Endothelial cell of umbilical vein (primary cell): ENCODE measurements at regions not wholly inside any gene's neighbourhood (a gene's known extent, or its start where the extent isn't known, plus 50 kb on each side); places are given as distances from the start of the nearest gene placed in this dataset.

ENCODE experiments used
- BruUV-seq: library from RNA; stranded (reverse); fragments of 400-500 nt; replicated peaks from 2 replicates; lab custom pipeline; 2021; lab: Mats Ljungman, UMichigan
- CTCF ChIA-PET: fragments of 300-600, 350-600 bp; sonication (Branson Sonifier 250); formaldehyde crosslinking; loops from one replicate; lab custom pipeline; 2021; ENCODE audit warnings: antibody characterized with exemption, inconsistent platforms; lab: Charles Lee
- POLR2A ChIA-PET: fragments of 300-600, 350-600 bp; sonication (Branson Sonifier 250); formaldehyde crosslinking; loops from one replicate; lab custom pipeline; 2021; ENCODE audit warnings: antibody characterized with exemption, inconsistent platforms; lab: Charles Lee
- DNase-seq: peaks from one replicate; pipeline ENCODE4 v3.0.0-alpha.2; 2011; ENCODE audit warnings: low read depth, low spot score
- FAIRE-seq: peaks from 2 replicates; lab custom pipeline; 2011; peaks lifted over from hg19 to GRCh38; lab: Jason Lieb, UNC
- H2AFZ ChIP-seq: 2 replicates; pipeline ENCODE4 v1.6.0; 2012; ENCODE audit warnings: low read depth, low read length, control low read depth, inconsistent platforms
- H3K27ac ChIP-seq: 2 replicates; pipeline ENCODE4 v1.5.1; 2011; ENCODE audit warnings: low read depth, mild to moderate bottlenecking, control low read depth, low read length, moderate library complexity; ENCODE audit not compliant: insufficient read depth
- H3K27me3 ChIP-seq, 2 experiments: 2 replicates each; pipeline versions ENCODE4 v1.6.0 to v1.6.1; 2011; ENCODE audit warnings: low read length in 2 of 2, mixed read lengths in 1 of 2; ENCODE audit not compliant: control insufficient read depth in 2 of 2, insufficient read depth in 2 of 2
- H3K36me3 ChIP-seq, 2 experiments: 2 replicates in 1 of 2; 3 replicates in 1 of 2; pipeline ENCODE4 v1.5.1; 2011; ENCODE audit warnings: low read length in 2 of 2, mild to moderate bottlenecking in 1 of 2, moderate library complexity in 1 of 2; ENCODE audit not compliant: control insufficient read depth in 2 of 2, insufficient read depth in 2 of 2; ENCODE audit errors: extremely low read depth in 1 of 2
- H3K4me1 ChIP-seq: 3 replicates; pipeline ENCODE4 v1.5.1; 2011; ENCODE audit warnings: mild to moderate bottlenecking, low read length; ENCODE audit not compliant: control insufficient read depth, insufficient read depth; ENCODE audit errors: extremely low read depth
- H3K4me2 ChIP-seq: 2 replicates; pipeline ENCODE4 v1.6.1; 2011; ENCODE audit warnings: low read length, control low read depth, mixed read lengths; ENCODE audit not compliant: insufficient read depth
- H3K4me3 ChIP-seq, 3 experiments: fragments of 200-600 bp in 1 of 3; sonication (generic), shearing (Covaris generic) in 1 of 3; replicated peaks in 1 of 3; 2 replicates each; pipeline ENCODE4 v1.5.1; 2011 to 2016; ENCODE audit warnings: control low read depth in 3 of 3, low read length in 3 of 3, mild to moderate bottlenecking in 2 of 3, inconsistent platforms in 1 of 3, low read depth in 1 of 3, moderate library complexity in 1 of 3; ENCODE audit not compliant: insufficient read depth in 1 of 3
- H3K79me2 ChIP-seq: 2 replicates; pipeline ENCODE4 v1.6.0; 2012; ENCODE audit warnings: low read length, inconsistent platforms; ENCODE audit not compliant: control insufficient read depth, insufficient read depth
- H3K9ac ChIP-seq: replicated peaks from 2 replicates; pipeline ENCODE3; 2011; ENCODE audit warnings: low read length, control low read depth; ENCODE audit not compliant: insufficient read depth; ENCODE audit errors: extremely low read depth
- H3K9me1 ChIP-seq: replicated peaks from 3 replicates; pipeline ENCODE4 v1.6.0; 2011; ENCODE audit warnings: mild to moderate bottlenecking, low read length; ENCODE audit not compliant: control insufficient read depth, insufficient read depth; ENCODE audit errors: extremely low read depth
- H3K9me3 ChIP-seq: replicated peaks from 2 replicates; pipeline ENCODE4 v1.5.1; 2012; ENCODE audit warnings: low read length, inconsistent platforms; ENCODE audit not compliant: control insufficient read depth, insufficient read depth
- H4K20me1 ChIP-seq: replicated peaks from 2 replicates; pipeline ENCODE3; 2011; ENCODE audit warnings: mild to moderate bottlenecking, low read length; ENCODE audit not compliant: control insufficient read depth, insufficient read depth; ENCODE audit errors: extremely low read depth
- CTCF ChIP-seq, 2 donors: IDR thresholded peaks; 1 replicate in 1 of 2; 2 replicates in 1 of 2; pipeline ENCODE4 v1.5.1; 2011; ENCODE audit warnings: low read length in 2 of 2, mild to moderate bottlenecking in 2 of 2, moderate library complexity in 2 of 2, control low read depth in 1 of 2, inconsistent platforms in 1 of 2, low read depth in 1 of 2; ENCODE audit not compliant: insufficient read depth in 1 of 2; ENCODE audit errors: extremely low read depth in 1 of 2
- EZH2 ChIP-seq: IDR thresholded peaks from 2 replicates; pipeline ENCODE4 v1.6.1; 2012; ENCODE audit warnings: borderline replicate concordance, low read depth, mild to moderate bottlenecking, moderate library complexity, low read length, inconsistent platforms; ENCODE audit not compliant: severe bottlenecking
- FOS ChIP-seq: IDR thresholded peaks from 2 replicates; pipeline ENCODE4 v1.6.1; 2011; ENCODE audit warnings: mild to moderate bottlenecking, low read length, moderate library complexity, borderline replicate concordance; ENCODE audit not compliant: insufficient read depth
- JUN ChIP-seq: IDR thresholded peaks from 2 replicates; pipeline ENCODE4 v1.6.1; 2011; ENCODE audit warnings: borderline replicate concordance, low read depth; ENCODE audit not compliant: insufficient read length, insufficient read depth
- POLR2AphosphoS5 ChIP-seq: IDR thresholded peaks from 2 replicates; pipeline ENCODE4 v1.6.1; 2012; ENCODE audit warnings: low read depth, mild to moderate bottlenecking, control low read depth, low read length, moderate library complexity; ENCODE audit not compliant: insufficient read depth
- dilution Hi-C: fragments of 300-500 bp; cut with MboI; formaldehyde crosslinking; loops from one replicate; pipeline ENCODE4 v1.15.0; 2019; ENCODE audit warnings: low sequenced_read_pairs; ENCODE audit not compliant: extremely low pct_ligation_motif_present
- intact Hi-C: fragments of 100-400 bp; cut with micrococcal nuclease; formaldehyde crosslinking; loops from one replicate; pipeline ENCODE4 v1.10.0; 2022
- TF ChIP-seq, protein P1 (sequence below): IDR thresholded peaks from 2 replicates; pipeline ENCODE4 v1.6.1; 2011; ENCODE audit not compliant: insufficient read depth, insufficient read length

- H2AFZ ChIP-seq, result no peak overlapping the region
- no peaks in the 10 kb centered on the region for H3K27me3 ChIP-seq
- BruUV-seq, result no TSS peak
- ChIA-PET POLR2A (no interaction called here), CTCF (no interaction called here)
- no peak overlapping the region for H3K9ac ChIP-seq
- H3K27ac ChIP-seq, result no peak overlapping the region
- FAIRE-seq (no peak), DNase-seq (no peak)
- no peak overlapping the region for H3K4me3 ChIP-seq
- no peak overlapping the region for H3K4me2 ChIP-seq
- dilution Hi-C loops (no loop called here), intact Hi-C loops (no loop called here)
- no peaks in the 10 kb centered on the region for H4K20me1 ChIP-seq
- H3K79me2 ChIP-seq, result no peaks in the 10 kb centered on the region
- H3K9me3 ChIP-seq, result peaks cover 5% of the 10 kb centered on the region
- TF ChIP-seq CTCF (IDR thresholded peaks at IDR 0.05; ENCODE audit: extremely low read depth in 1 of 2, insufficient read depth in 1 of 2, low read depth in 1 of 2, low read length in 2 of 2) (no peak), EZH2 (no peak), POLR2AphosphoS5 (no peak), FOS (no peak), JUN (no peak)
- TF ChIP-seq, protein P1, sequence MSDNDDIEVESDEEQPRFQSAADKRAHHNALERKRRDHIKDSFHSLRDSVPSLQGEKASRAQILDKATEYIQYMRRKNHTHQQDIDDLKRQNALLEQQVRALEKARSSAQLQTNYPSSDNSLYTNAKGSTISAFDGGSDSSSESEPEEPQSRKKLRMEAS, result no peak
- no peaks in the 10 kb centered on the region for H3K4me1 ChIP-seq
- no peaks in the 10 kb centered on the region for H3K36me3 ChIP-seq
- no peaks in the 10 kb centered on the region for H3K9me1 ChIP-seq
These were observed 119.2 kb upstream of the TMEM18 start for GRCh38 chr2:796141-796985.
